HG03097 (cell line): ENCODE measurements at regions not wholly inside any gene's neighbourhood (a gene's known extent, or its start where the extent isn't known, plus 50 kb on each side); places are given as distances from the start of the nearest gene placed in this dataset.

Experiments used
- ATAC-seq: cut with Tn5 transposase; IDR thresholded peaks from one replicate; pipeline ENCODE4 v1.9.1; 2021; ENCODE audit not compliant: unreplicated experiment, low FRiP score

- ATAC-seq: no peak
These were observed 624.8 kb upstream of the ADGRL3 start for GRCh38 chr4:60575336-60575735.

- no peak for ATAC-seq
These were observed 620.8 kb upstream of the ADGRL3 start for GRCh38 chr4:60579335-60579734.

- no peak for ATAC-seq
These were observed 618.1 kb upstream of the ADGRL3 start for GRCh38 chr4:60581919-60582536.

GRCh38 chr4:60588556-60588955 is 611.6 kb upstream of the ADGRL3 start:
- no peak for ATAC-seq

GRCh38 chr4:60589425-60589824 is 610.7 kb upstream of the ADGRL3 start:
- ATAC-seq: no peak

- ATAC-seq: no peak
These were observed 610.0 kb upstream of the ADGRL3 start for GRCh38 chr4:60590116-60590515.

GRCh38 chr4:60605646-60606354 is 594.3 kb upstream of the ADGRL3 start:
- ATAC-seq: no peak

GRCh38 chr4:60611762-60612496 is 588.2 kb upstream of the ADGRL3 start:
- ATAC-seq: no peak

- no peak for ATAC-seq
These were observed 582.4 kb upstream of the ADGRL3 start for GRCh38 chr4:60617731-60618130.

- no peak for ATAC-seq
These were observed 580.4 kb upstream of the ADGRL3 start for GRCh38 chr4:60619531-60620305.

GRCh38 chr4:60637976-60638375 is 562.1 kb upstream of the ADGRL3 start:
- no peak for ATAC-seq

GRCh38 chr4:60648774-60649173 is 551.4 kb upstream of the ADGRL3 start:
- ATAC-seq: no peak

GRCh38 chr4:60652933-60653332 is 547.2 kb upstream of the ADGRL3 start:
- no peak for ATAC-seq

GRCh38 chr4:60655356-60655755 is 544.8 kb upstream of the ADGRL3 start:
- ATAC-seq: no peak

GRCh38 chr4:60656171-60656570 is 544.0 kb upstream of the ADGRL3 start:
- ATAC-seq: no peak

GRCh38 chr4:60657041-60657440 is 543.1 kb upstream of the ADGRL3 start:
- no peak for ATAC-seq

- ATAC-seq: no peak
These were observed 542.3 kb upstream of the ADGRL3 start for GRCh38 chr4:60657807-60658206.

- ATAC-seq: no peak
These were observed 536.4 kb upstream of the ADGRL3 start for GRCh38 chr4:60663769-60664168.

- ATAC-seq: no peak
These were observed 517.2 kb upstream of the ADGRL3 start for GRCh38 chr4:60682901-60683300.

GRCh38 chr4:60683357-60683756 is 516.8 kb upstream of the ADGRL3 start:
- ATAC-seq: no peak

GRCh38 chr4:60683973-60684372 is 516.2 kb upstream of the ADGRL3 start:
- no peak for ATAC-seq
